IMR-90 (cell line): ENCODE measurements at regions not wholly inside any gene's neighbourhood (a gene's known extent, or its start where the extent isn't known, plus 50 kb on each side); places are given as distances from the start of the nearest gene placed in this dataset.

Experiments
- ATAC-seq: fragments of 200-7000 bp; cut with Tn5 transposase; 2 replicates; pipeline ENCODE4 v1.9.1; 2020; ENCODE audit warnings: low read depth, mild to moderate bottlenecking, moderate library complexity
- BruUV-seq: library from RNA; stranded (reverse); fragments of 400-500 nt; replicated peaks from 2 replicates; lab custom pipeline; 2021; lab: Mats Ljungman, UMichigan
- CTCF ChIA-PET: fragments of 300-600 bp; formaldehyde crosslinking; extraction: SDS; loops from one replicate; lab custom pipeline; 2021; ENCODE audit warnings: antibody characterized with exemption; lab: Yijun Ruan, JAX
- POLR2A ChIA-PET: fragments of 300-600 bp; sonication (Branson Sonifier 250); formaldehyde crosslinking; loops from one replicate; lab custom pipeline; 2022; ENCODE audit warnings: antibody characterized with exemption; ENCODE audit not compliant: unreplicated experiment; lab: Charles Lee
- DNase-seq: peaks from one replicate; pipeline ENCODE4 v3.0.0; 2013
- H2AFZ ChIP-seq: replicated peaks from 2 replicates; pipeline ENCODE3; 2013; ENCODE audit warnings: low read length, mild to moderate bottlenecking; ENCODE audit not compliant: poor library complexity
- H2AK5ac ChIP-seq: 2 replicates; pipeline ENCODE4 v1.6.1; 2013; ENCODE audit warnings: low read depth, low read length, inconsistent platforms
- H2AK9ac ChIP-seq: replicated peaks from 2 replicates; pipeline ENCODE3; 2013; ENCODE audit warnings: mild to moderate bottlenecking, low read depth, low read length, moderate library complexity; ENCODE audit not compliant: poor library complexity
- H2BK120ac ChIP-seq: 2 replicates; pipeline ENCODE4 v1.6.1; 2013; ENCODE audit warnings: low read depth, low read length, inconsistent platforms
- H2BK15ac ChIP-seq: 3 replicates; pipeline ENCODE4 v1.6.1; 2013; ENCODE audit warnings: low read depth, low read length, inconsistent platforms
- H2BK20ac ChIP-seq: 2 replicates; pipeline ENCODE4 v1.6.1; 2013; ENCODE audit warnings: low read depth, mild to moderate bottlenecking, inconsistent platforms, low read length, moderate library complexity
- H2BK5ac ChIP-seq: 2 replicates; pipeline ENCODE4 v1.6.1; 2013; ENCODE audit warnings: mild to moderate bottlenecking, low read depth, low read length, inconsistent platforms; ENCODE audit not compliant: poor library complexity, severe bottlenecking
- H3K14ac ChIP-seq: replicated peaks from 2 replicates; pipeline ENCODE4 v1.6.1; 2013; ENCODE audit warnings: low read depth, low read length, inconsistent platforms
- H3K18ac ChIP-seq: 2 replicates; pipeline ENCODE4 v1.6.1; 2013; ENCODE audit warnings: low read depth, low read length, control low read depth
- H3K23ac ChIP-seq: 2 replicates; pipeline ENCODE4 v1.6.1; 2013; ENCODE audit warnings: low read depth, low read length, inconsistent platforms
- H3K27ac ChIP-seq: 2 replicates; pipeline ENCODE4 v1.5.1; 2013; ENCODE audit warnings: mild to moderate bottlenecking, control low read depth, low read length; ENCODE audit not compliant: insufficient read depth
- H3K27me3 ChIP-seq: 2 replicates; pipeline ENCODE4 v1.6.1; 2013; ENCODE audit warnings: low read length; ENCODE audit not compliant: control insufficient read depth, insufficient read depth
- H3K36me3 ChIP-seq: 2 replicates; pipeline ENCODE4 v1.6.1; 2013; ENCODE audit warnings: low read length, mixed read lengths; ENCODE audit not compliant: control insufficient read depth, insufficient read depth
- H3K4ac ChIP-seq: 2 replicates; pipeline ENCODE4 v1.6.1; 2013; ENCODE audit warnings: low read depth, low read length, inconsistent platforms
- H3K4me1 ChIP-seq: 2 replicates; pipeline ENCODE4 v1.6.1; 2013; ENCODE audit warnings: low read length, mixed read lengths; ENCODE audit not compliant: control insufficient read depth, insufficient read depth
- H3K4me2 ChIP-seq: 2 replicates; pipeline ENCODE4 v1.6.1; 2013; ENCODE audit warnings: low read depth, mild to moderate bottlenecking, control low read depth, low read length, moderate library complexity
- H3K4me3 ChIP-seq: 2 replicates; pipeline ENCODE4 v1.5.1; 2013; ENCODE audit warnings: low read depth, mild to moderate bottlenecking, control low read depth, low read length, moderate library complexity; ENCODE audit not compliant: insufficient read depth
- H3K56ac ChIP-seq: 2 replicates; pipeline ENCODE4 v1.6.1; 2013; ENCODE audit warnings: low read length, inconsistent platforms; ENCODE audit not compliant: insufficient read depth; ENCODE audit errors: extremely low read depth
- H3K79me1 ChIP-seq, 2 experiments: 2 replicates each; pipeline ENCODE4 v1.6.1; 2013; ENCODE audit warnings: low read length in 2 of 2, inconsistent platforms in 1 of 2, low read depth in 1 of 2
- H3K9ac ChIP-seq: 2 replicates; pipeline ENCODE4 v1.6.1; 2013; ENCODE audit warnings: low read depth, low read length, control low read depth
- H3K9me1 ChIP-seq: 2 replicates; pipeline ENCODE4 v1.6.1; 2013; ENCODE audit warnings: low read length, inconsistent platforms; ENCODE audit not compliant: insufficient read depth
- H3K9me3 ChIP-seq: 2 replicates; pipeline ENCODE4 v1.6.1; 2013; ENCODE audit warnings: low read length; ENCODE audit not compliant: control insufficient read depth, insufficient read depth
- H4K20me1 ChIP-seq: 2 replicates; pipeline ENCODE4 v1.6.1; 2013; ENCODE audit warnings: low read length, inconsistent platforms; ENCODE audit not compliant: insufficient read depth
- H4K5ac ChIP-seq: 2 replicates; pipeline ENCODE4 v1.6.1; 2013; ENCODE audit warnings: mild to moderate bottlenecking, low read depth, low read length, control low read depth
- H4K8ac ChIP-seq, 2 experiments: 2 replicates each; pipeline ENCODE4 v1.6.1; 2013; ENCODE audit warnings: low read depth in 2 of 2, low read length in 2 of 2, control low read depth in 1 of 2, inconsistent platforms in 1 of 2
- H4K91ac ChIP-seq: 2 replicates; pipeline ENCODE4 v1.6.1; 2013; ENCODE audit warnings: low read depth, low read length, inconsistent platforms; ENCODE audit not compliant: insufficient read depth
- CHD1 ChIP-seq: IDR thresholded peaks from 2 replicates; pipeline ENCODE4 v1.6.1; 2012; ENCODE audit warnings: low read depth, low read length, improper control_type of control experiment
- FOS ChIP-seq: fragments of 150-350 bp; IDR thresholded peaks from 2 replicates; pipeline ENCODE4 v1.6.1; 2016; ENCODE audit warnings: low read depth, low read length
- NFE2L2 ChIP-seq: fragments of 150-350 bp; IDR thresholded peaks from 2 replicates; pipeline ENCODE4 v1.6.1; 2016; ENCODE audit warnings: low read depth, mild to moderate bottlenecking, low read length
- RAD21 ChIP-seq: IDR thresholded peaks from 2 replicates; pipeline ENCODE4 v1.6.1; 2012; ENCODE audit warnings: low read length, improper control_type of control experiment
- RCOR1 ChIP-seq: IDR thresholded peaks from 2 replicates; pipeline ENCODE4 v1.6.1; 2012; ENCODE audit warnings: mild to moderate bottlenecking, low read length, improper control_type of control experiment; ENCODE audit not compliant: insufficient replicate concordance
- RFX5 ChIP-seq: IDR thresholded peaks from 2 replicates; pipeline ENCODE4 v1.8.0; 2012; ENCODE audit warnings: low read depth, mild to moderate bottlenecking, low read length, moderate library complexity
- SMC3 ChIP-seq: fragments of 150-350 bp; IDR thresholded peaks from 2 replicates; pipeline ENCODE4 v1.6.1; 2016; ENCODE audit warnings: low read depth, mild to moderate bottlenecking, antibody characterized with exemption, low read length, moderate library complexity
- WGBS, 2 experiments: methylation state at CpG; one replicate each; pipeline versions ENCODE4 v1.1.5 to v1.1.7; 2013; ENCODE audit warnings: missing lambda C conversion rate in 2 of 2; ENCODE audit not compliant: insufficient read length in 1 of 2; ENCODE audit errors: extremely low coverage in 2 of 2; 5-methylcytosine and 5-hydroxymethylcytosine counted together
- dilution Hi-C: fragments of 300-500 bp; cut with HindIII; formaldehyde crosslinking; loops from one replicate; pipeline ENCODE4 v1.14.3; 2018; ENCODE audit warnings: low sequenced_read_pairs; ENCODE audit not compliant: unreplicated experiment
- in situ Hi-C: fragments of 300-500 bp; cut with MboI; formaldehyde crosslinking; loops from 3 replicates; pipeline ENCODE4 v1.14.3; 2019; ENCODE audit warnings: low sequenced_read_pairs, inconsistent platforms, mixed read lengths
- intact Hi-C: fragments of 100-400 bp; cut with micrococcal nuclease; formaldehyde crosslinking; loops from 2 replicates; pipeline ENCODE4 v1.10.0; 2022
- TF ChIP-seq, protein P1 (sequence below): fragments of 150-350 bp; IDR thresholded peaks from 2 replicates; pipeline ENCODE4 v1.6.1; 2017; ENCODE audit warnings: mild to moderate bottlenecking, antibody characterized with exemption, low read length, low read depth
- TF ChIP-seq, protein P2 (sequence below): conservative IDR thresholded peaks from 2 replicates; pipeline ENCODE4 v1.5.1; 2012; ENCODE audit warnings: mild to moderate bottlenecking, low read depth, low read length, improper control_type of control experiment

DNA sequence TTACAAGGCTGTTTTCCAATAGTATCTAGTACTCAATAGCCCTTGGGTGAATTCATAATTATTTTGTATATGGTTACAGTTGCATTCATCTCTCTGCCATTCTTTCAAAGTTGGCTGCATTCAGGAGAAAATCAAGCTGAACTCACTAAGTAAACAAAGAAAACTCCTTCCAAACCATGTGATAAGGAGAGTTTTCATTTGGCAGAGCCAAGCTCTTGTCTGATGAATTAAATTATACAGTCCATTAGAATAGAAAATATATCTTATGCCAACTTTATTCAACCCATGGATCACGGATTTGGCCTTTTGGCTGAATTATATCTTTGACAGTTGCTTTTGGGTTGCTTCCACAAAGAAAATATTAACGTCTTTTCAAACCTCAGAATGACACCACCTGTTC is 272.3 kb upstream of the ROBO1 start:
- Histone ChIP-seq H2AK9ac (no peak overlapping the region), H3K27ac (no peak overlapping the region), H2BK120ac (no peak overlapping the region), H3K79me1 (no peaks in the 10 kb centered on the region), H2BK15ac (no peak overlapping the region), H4K8ac (no peak overlapping the region), H3K23ac (no peak overlapping the region), H2AK5ac (no peak overlapping the region), H3K56ac (no peak overlapping the region), H3K4me2 (no peak overlapping the region), H3K14ac (no peak overlapping the region), H3K9ac (no peak overlapping the region), H3K9me1 (no peaks in the 10 kb centered on the region), H3K18ac (no peak overlapping the region), H3K4me1 (no peaks in the 10 kb centered on the region), H3K27me3 (no peaks in the 10 kb centered on the region), H4K91ac (no peak overlapping the region), H3K4me3 (no peak overlapping the region), H3K4ac (no peak overlapping the region), H4K5ac (no peak overlapping the region), H4K20me1 (no peaks in the 10 kb centered on the region), H3K36me3 (no peaks in the 10 kb centered on the region), H3K9me3 (peaks cover 2% of the 10 kb centered on the region; the same call in 1 of the 2 replicates), H2BK5ac (no peak overlapping the region), H2AFZ (no peak overlapping the region), H2BK20ac (no peak overlapping the region)
- WGBS, 2 experiments: no CpG with 5 or more reads among the region's 2 CpGs
- TF ChIP-seq SMC3 (no peak), RAD21 (no peak), RFX5 (no peak), RCOR1 (no peak), NFE2L2 (no peak), CHD1 (no peak), FOS (no peak)
- TF ChIP-seq, protein P1, sequence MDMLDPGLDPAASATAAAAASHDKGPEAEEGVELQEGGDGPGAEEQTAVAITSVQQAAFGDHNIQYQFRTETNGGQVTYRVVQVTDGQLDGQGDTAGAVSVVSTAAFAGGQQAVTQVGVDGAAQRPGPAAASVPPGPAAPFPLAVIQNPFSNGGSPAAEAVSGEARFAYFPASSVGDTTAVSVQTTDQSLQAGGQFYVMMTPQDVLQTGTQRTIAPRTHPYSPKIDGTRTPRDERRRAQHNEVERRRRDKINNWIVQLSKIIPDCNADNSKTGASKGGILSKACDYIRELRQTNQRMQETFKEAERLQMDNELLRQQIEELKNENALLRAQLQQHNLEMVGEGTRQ: no peak
- TF ChIP-seq, protein P2, sequence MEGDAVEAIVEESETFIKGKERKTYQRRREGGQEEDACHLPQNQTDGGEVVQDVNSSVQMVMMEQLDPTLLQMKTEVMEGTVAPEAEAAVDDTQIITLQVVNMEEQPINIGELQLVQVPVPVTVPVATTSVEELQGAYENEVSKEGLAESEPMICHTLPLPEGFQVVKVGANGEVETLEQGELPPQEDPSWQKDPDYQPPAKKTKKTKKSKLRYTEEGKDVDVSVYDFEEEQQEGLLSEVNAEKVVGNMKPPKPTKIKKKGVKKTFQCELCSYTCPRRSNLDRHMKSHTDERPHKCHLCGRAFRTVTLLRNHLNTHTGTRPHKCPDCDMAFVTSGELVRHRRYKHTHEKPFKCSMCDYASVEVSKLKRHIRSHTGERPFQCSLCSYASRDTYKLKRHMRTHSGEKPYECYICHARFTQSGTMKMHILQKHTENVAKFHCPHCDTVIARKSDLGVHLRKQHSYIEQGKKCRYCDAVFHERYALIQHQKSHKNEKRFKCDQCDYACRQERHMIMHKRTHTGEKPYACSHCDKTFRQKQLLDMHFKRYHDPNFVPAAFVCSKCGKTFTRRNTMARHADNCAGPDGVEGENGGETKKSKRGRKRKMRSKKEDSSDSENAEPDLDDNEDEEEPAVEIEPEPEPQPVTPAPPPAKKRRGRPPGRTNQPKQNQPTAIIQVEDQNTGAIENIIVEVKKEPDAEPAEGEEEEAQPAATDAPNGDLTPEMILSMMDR: no peak
- intact Hi-C loops: no loop called here
- dilution Hi-C loops: no loop called here
- BruUV-seq: no TSS peak
- ATAC-seq (no peak), DNase-seq (no peak)
- ChIA-PET POLR2A (no interaction called here), CTCF (no interaction called here)
- in situ Hi-C loops: no loop called here
